HFFc6 (cell line): ENCODE measurements at regions not wholly inside any gene's neighbourhood (a gene's known extent, or its start where the extent isn't known, plus 50 kb on each side); places are given as distances from the start of the nearest gene placed in this dataset.

Experiments used
- DNase-seq: peaks from one replicate; pipeline ENCODE4 v3.0.0-alpha.2; 2018
- H3K27ac Mint-ChIP-seq: 2 replicates; pipeline ENCODE4 v1.8.0; 2020; ENCODE audit warnings: mild to moderate bottlenecking, mixed read lengths
- H3K27me3 Mint-ChIP-seq: 2 replicates; pipeline ENCODE4 v1.8.0; 2021; ENCODE audit warnings: mild to moderate bottlenecking, moderate library complexity, mixed read lengths; ENCODE audit not compliant: insufficient read depth
- H3K36me3 Mint-ChIP-seq: 2 replicates; pipeline ENCODE4 v1.8.0; 2021; ENCODE audit warnings: low read depth, mixed read lengths
- H3K4me1 Mint-ChIP-seq: 2 replicates; pipeline ENCODE4 v1.8.0; 2020; ENCODE audit warnings: low read depth, mixed read lengths
- H3K4me3 Mint-ChIP-seq: 2 replicates; pipeline ENCODE4 v1.8.0; 2020; ENCODE audit warnings: mild to moderate bottlenecking, moderate library complexity, mixed read lengths
- H3K9me3 Mint-ChIP-seq: 2 replicates; pipeline ENCODE4 v1.8.0; 2020; ENCODE audit warnings: mild to moderate bottlenecking, mixed read lengths
- CTCF ChIP-seq: fragments of 200-600 bp; sonication (generic); IDR thresholded peaks from 2 replicates; pipeline ENCODE4 v1.5.0; 2021; ENCODE audit warnings: antibody characterized with exemption, mild to moderate bottlenecking

GRCh38 chr15:69797615-69798014, 300.1 kb downstream of the TLE3 start:
- peaks cover 8% of the 10 kb centered on the region for H3K27me3 Mint-ChIP-seq
- H3K36me3 Mint-ChIP-seq: no peaks in the 10 kb centered on the region
- no peak for DNase-seq
- peaks cover 35% of the 10 kb centered on the region for H3K4me1 Mint-ChIP-seq
- H3K27ac Mint-ChIP-seq: no peak overlapping the region
- H3K9me3 Mint-ChIP-seq: no peaks in the 10 kb centered on the region
- H3K4me3 Mint-ChIP-seq: no peak overlapping the region
- no peak for TF ChIP-seq CTCF

GRCh38 chr15:69798481-69799250, 299.1 kb downstream of the TLE3 start:
- peaks cover 30% of the 10 kb centered on the region for H3K4me1 Mint-ChIP-seq
- DNase-seq: no peak
- no peak overlapping the region for H3K4me3 Mint-ChIP-seq
- H3K27ac Mint-ChIP-seq: no peak overlapping the region; the same call in 1 of the 2 replicates
- TF ChIP-seq CTCF: no peak
- H3K9me3 Mint-ChIP-seq: no peaks in the 10 kb centered on the region
- peaks cover 15% of the 10 kb centered on the region for H3K27me3 Mint-ChIP-seq
- H3K36me3 Mint-ChIP-seq: no peaks in the 10 kb centered on the region

GRCh38 chr15:69801144-69801543, 296.6 kb downstream of the TLE3 start:
- Mint-ChIP-seq H3K9me3 (no peaks in the 10 kb centered on the region), H3K36me3 (no peaks in the 10 kb centered on the region), H3K4me3 (no peak overlapping the region), H3K27ac (no peak overlapping the region), H3K27me3 (peaks cover 19% of the 10 kb centered on the region), H3K4me1 (peaks cover 15% of the 10 kb centered on the region)
- no peak for DNase-seq
- no peak for TF ChIP-seq CTCF

GRCh38 chr15:69802432-69802831, 295.3 kb downstream of the TLE3 start:
- no peaks in the 10 kb centered on the region for H3K9me3 Mint-ChIP-seq
- peaks cover 23% of the 10 kb centered on the region for H3K27me3 Mint-ChIP-seq
- no peak overlapping the region for H3K27ac Mint-ChIP-seq
- H3K36me3 Mint-ChIP-seq: no peaks in the 10 kb centered on the region
- no peak for DNase-seq
- TF ChIP-seq CTCF: no peak
- H3K4me3 Mint-ChIP-seq: no peak overlapping the region
- H3K4me1 Mint-ChIP-seq: peaks cover 15% of the 10 kb centered on the region

- DNase-seq: no peak
- no peaks in the 10 kb centered on the region for H3K9me3 Mint-ChIP-seq
- no peak for TF ChIP-seq CTCF
- H3K27me3 Mint-ChIP-seq: peaks cover 33% of the 10 kb centered on the region
- H3K36me3 Mint-ChIP-seq: no peaks in the 10 kb centered on the region
- peaks cover 7% of the 10 kb centered on the region for H3K4me1 Mint-ChIP-seq
- no peak overlapping the region for H3K4me3 Mint-ChIP-seq
- no peak overlapping the region for H3K27ac Mint-ChIP-seq
Observed at GRCh38 chr15:69804786-69805185, 292.9 kb downstream of the TLE3 start.
